ENCODE measurements at regions not wholly inside any gene's neighbourhood (a gene's known extent, or its start where the extent isn't known, plus 50 kb on each side); places are given as distances from the start of the nearest gene placed in this dataset.

DNA sequence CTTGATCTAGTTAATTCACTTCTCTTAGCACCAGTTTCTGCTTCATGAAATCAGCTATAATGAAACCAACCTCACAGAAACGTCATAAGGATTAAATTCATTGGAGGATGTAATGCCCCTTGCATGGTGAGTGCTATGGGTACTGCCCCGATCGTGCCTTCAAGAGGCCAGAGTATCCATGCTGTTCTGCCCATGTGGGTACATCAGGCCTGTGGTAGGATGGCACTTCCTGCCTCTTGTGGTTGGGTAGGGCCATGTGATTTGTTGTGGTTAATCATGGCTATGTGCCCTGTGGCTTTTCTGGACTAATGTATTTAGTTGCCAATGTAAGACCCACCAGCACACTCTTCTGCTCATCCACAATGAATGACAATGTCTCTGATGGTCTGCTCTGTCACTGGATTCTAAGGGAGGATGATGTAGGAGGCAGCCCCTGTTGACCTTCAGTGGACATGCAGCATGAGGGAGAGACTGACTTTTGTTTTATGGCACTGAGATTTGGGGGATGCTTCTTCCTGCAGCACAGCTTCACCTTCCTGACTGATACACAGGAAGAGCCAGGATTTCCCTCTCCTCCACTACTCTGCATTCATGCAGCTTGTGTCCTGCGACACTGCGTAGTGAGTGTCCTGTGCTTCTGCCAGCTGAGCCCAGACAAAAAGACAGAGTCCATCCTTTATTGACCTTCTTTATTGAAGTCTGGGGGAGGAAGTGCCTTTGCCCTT is 66.2 kb downstream of the DHCR7 start:
- TF ChIP-seq, protein P1, sequence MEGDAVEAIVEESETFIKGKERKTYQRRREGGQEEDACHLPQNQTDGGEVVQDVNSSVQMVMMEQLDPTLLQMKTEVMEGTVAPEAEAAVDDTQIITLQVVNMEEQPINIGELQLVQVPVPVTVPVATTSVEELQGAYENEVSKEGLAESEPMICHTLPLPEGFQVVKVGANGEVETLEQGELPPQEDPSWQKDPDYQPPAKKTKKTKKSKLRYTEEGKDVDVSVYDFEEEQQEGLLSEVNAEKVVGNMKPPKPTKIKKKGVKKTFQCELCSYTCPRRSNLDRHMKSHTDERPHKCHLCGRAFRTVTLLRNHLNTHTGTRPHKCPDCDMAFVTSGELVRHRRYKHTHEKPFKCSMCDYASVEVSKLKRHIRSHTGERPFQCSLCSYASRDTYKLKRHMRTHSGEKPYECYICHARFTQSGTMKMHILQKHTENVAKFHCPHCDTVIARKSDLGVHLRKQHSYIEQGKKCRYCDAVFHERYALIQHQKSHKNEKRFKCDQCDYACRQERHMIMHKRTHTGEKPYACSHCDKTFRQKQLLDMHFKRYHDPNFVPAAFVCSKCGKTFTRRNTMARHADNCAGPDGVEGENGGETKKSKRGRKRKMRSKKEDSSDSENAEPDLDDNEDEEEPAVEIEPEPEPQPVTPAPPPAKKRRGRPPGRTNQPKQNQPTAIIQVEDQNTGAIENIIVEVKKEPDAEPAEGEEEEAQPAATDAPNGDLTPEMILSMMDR (IDR thresholded peaks at IDR 0.05; ENCODE audit: insufficient read depth, low read length): no peak
- TF ChIP-seq, protein P2, sequence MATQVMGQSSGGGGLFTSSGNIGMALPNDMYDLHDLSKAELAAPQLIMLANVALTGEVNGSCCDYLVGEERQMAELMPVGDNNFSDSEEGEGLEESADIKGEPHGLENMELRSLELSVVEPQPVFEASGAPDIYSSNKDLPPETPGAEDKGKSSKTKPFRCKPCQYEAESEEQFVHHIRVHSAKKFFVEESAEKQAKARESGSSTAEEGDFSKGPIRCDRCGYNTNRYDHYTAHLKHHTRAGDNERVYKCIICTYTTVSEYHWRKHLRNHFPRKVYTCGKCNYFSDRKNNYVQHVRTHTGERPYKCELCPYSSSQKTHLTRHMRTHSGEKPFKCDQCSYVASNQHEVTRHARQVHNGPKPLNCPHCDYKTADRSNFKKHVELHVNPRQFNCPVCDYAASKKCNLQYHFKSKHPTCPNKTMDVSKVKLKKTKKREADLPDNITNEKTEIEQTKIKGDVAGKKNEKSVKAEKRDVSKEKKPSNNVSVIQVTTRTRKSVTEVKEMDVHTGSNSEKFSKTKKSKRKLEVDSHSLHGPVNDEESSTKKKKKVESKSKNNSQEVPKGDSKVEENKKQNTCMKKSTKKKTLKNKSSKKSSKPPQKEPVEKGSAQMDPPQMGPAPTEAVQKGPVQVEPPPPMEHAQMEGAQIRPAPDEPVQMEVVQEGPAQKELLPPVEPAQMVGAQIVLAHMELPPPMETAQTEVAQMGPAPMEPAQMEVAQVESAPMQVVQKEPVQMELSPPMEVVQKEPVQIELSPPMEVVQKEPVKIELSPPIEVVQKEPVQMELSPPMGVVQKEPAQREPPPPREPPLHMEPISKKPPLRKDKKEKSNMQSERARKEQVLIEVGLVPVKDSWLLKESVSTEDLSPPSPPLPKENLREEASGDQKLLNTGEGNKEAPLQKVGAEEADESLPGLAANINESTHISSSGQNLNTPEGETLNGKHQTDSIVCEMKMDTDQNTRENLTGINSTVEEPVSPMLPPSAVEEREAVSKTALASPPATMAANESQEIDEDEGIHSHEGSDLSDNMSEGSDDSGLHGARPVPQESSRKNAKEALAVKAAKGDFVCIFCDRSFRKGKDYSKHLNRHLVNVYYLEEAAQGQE (IDR thresholded peaks at IDR 0.05; ENCODE audit: insufficient replicate concordance, low read depth): no peak

Measured in HL-60 (cell line).